ENCODE measurements at regions not wholly inside any gene's neighbourhood (a gene's known extent, or its start where the extent isn't known, plus 50 kb on each side); places are given as distances from the start of the nearest gene placed in this dataset.

DNA sequence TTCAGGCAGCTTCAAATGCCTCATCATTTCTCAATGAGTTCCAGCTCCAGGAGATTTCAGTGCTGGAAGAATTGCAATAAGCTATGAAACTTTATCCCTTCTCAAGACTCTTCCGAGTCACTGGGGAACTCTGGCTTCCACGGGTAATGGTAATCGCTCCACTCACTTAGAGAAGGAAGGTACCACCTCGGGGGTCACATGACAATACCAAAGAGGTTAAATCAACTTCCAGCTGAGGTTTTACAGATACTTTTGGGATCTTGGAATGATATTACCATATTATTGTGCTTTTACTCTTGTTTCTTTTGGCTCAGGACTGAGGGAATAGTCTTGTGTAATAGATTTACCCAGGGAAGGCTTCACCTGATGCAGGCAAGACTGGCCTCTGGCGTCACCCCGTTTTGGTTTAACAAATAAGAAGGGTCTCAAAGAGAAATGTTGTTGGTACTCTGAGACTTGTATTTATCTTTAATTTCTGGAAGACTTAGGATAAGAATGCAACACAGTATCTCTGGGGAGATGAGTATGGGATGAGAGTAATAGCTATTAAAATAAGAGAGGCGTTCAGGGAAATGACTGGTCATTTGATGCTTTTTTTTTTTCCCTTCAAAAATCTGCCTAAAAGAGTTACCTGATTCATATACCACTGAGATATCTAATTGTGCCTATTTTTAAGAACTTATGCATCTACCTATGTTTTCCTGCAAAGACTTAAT lies 316.9 kb upstream of the ZEB2 start:
- no peak overlapping the region for H3K27ac ChIP-seq
- TF ChIP-seq, protein P1, sequence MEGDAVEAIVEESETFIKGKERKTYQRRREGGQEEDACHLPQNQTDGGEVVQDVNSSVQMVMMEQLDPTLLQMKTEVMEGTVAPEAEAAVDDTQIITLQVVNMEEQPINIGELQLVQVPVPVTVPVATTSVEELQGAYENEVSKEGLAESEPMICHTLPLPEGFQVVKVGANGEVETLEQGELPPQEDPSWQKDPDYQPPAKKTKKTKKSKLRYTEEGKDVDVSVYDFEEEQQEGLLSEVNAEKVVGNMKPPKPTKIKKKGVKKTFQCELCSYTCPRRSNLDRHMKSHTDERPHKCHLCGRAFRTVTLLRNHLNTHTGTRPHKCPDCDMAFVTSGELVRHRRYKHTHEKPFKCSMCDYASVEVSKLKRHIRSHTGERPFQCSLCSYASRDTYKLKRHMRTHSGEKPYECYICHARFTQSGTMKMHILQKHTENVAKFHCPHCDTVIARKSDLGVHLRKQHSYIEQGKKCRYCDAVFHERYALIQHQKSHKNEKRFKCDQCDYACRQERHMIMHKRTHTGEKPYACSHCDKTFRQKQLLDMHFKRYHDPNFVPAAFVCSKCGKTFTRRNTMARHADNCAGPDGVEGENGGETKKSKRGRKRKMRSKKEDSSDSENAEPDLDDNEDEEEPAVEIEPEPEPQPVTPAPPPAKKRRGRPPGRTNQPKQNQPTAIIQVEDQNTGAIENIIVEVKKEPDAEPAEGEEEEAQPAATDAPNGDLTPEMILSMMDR (IDR thresholded peaks at IDR 0.05), result no peak
- H2AFZ ChIP-seq, result no peak overlapping the region
- no peak overlapping the region for H3K4me3 ChIP-seq (ENCODE audit: low read depth, low read length)
- H3K79me2 ChIP-seq, result no peaks in the 10 kb centered on the region
- no peaks in the 10 kb centered on the region for H3K9me3 ChIP-seq (ENCODE audit: control insufficient read depth, low read length)
- H3K4me1 ChIP-seq, result no peaks in the 10 kb centered on the region
- no peak overlapping the region for H3K9ac ChIP-seq
- H3K36me3 ChIP-seq (ENCODE audit: control insufficient read depth, insufficient read depth, low read length), result no peaks in the 10 kb centered on the region
- H3K4me2 ChIP-seq (ENCODE audit: low read length), result no peak overlapping the region
- no peaks in the 10 kb centered on the region for H3K27me3 ChIP-seq (ENCODE audit: control insufficient read depth, insufficient read depth, low read length)

DNA sequence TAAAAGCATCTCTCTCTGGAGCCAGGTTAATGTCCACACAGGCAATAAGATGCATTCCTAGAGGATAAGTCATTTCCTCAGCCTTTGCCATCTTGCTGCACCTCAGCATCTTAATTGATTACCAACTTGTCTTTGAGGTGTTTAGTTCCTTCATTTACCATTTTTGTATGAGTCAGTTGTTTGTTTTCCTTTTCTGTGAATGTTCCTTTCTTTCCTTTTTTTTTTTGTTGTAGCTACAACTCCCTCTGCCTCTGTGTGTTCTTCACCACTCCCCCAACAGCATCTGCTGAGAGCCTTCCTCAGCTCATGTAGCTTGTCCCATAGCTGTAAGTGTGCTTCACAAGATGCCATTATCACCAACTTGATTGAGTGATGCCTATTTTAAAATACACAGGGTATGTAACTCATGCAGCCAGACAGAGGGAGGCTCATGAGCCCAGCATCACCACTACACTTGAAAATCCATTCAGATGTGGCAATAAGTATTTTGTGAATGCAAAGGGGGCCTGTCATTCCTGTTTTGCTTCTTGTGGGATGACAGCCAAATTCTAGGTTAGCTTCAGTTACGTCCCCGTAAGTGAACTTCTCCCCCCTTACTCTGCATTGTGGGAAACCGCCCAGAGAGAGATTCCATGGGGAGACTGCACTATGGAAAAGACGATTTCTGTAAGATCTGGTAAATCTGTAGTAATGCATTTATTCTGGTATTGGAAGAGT lies 315.9 kb upstream of the ZEB2 start:
- no peak overlapping the region for H3K27ac ChIP-seq
- TF ChIP-seq, protein P1 (IDR thresholded peaks at IDR 0.05), result no peak
- no peak overlapping the region for H3K9ac ChIP-seq

GRCh38 chr2:144834998-144835633 lies 315.2 kb upstream of the ZEB2 start:
- TF ChIP-seq, protein P1 (IDR thresholded peaks at IDR 0.05), result no peak
- no peak overlapping the region for H3K4me3 ChIP-seq (ENCODE audit: low read depth, low read length)
- H3K9ac ChIP-seq, result no peak overlapping the region
- H3K4me1 ChIP-seq, result no peaks in the 10 kb centered on the region
- H3K27ac ChIP-seq, result no peak overlapping the region
- H2AFZ ChIP-seq, result no peak overlapping the region
- H3K9me3 ChIP-seq (ENCODE audit: control insufficient read depth, low read length), result no peaks in the 10 kb centered on the region
- H3K27me3 ChIP-seq (ENCODE audit: control insufficient read depth, insufficient read depth, low read length), result no peaks in the 10 kb centered on the region
- H3K79me2 ChIP-seq, result no peaks in the 10 kb centered on the region
- no peak overlapping the region for H3K4me2 ChIP-seq (ENCODE audit: low read length)
- H3K36me3 ChIP-seq (ENCODE audit: control insufficient read depth, insufficient read depth, low read length), result no peaks in the 10 kb centered on the region

More for the DNA sequence above, 315.9 kb upstream of the ZEB2 start:
- H3K4me3 ChIP-seq (ENCODE audit: low read depth, low read length), result no peak overlapping the region
- no peaks in the 10 kb centered on the region for H3K79me2 ChIP-seq
- H3K4me1 ChIP-seq, result no peaks in the 10 kb centered on the region
- H3K9me3 ChIP-seq (ENCODE audit: control insufficient read depth, low read length), result no peaks in the 10 kb centered on the region
- H3K4me2 ChIP-seq (ENCODE audit: low read length), result no peak overlapping the region
- no peak overlapping the region for H2AFZ ChIP-seq
- no peaks in the 10 kb centered on the region for H3K36me3 ChIP-seq (ENCODE audit: control insufficient read depth, insufficient read depth, low read length)
- H3K27me3 ChIP-seq (ENCODE audit: control insufficient read depth, insufficient read depth, low read length), result no peaks in the 10 kb centered on the region

- Histone ChIP-seq H3K4me1 (no peaks in the 10 kb centered on the region), H3K79me2 (no peaks in the 10 kb centered on the region), H3K4me3 (ENCODE audit: low read depth, low read length) (no peak overlapping the region), H3K36me3 (ENCODE audit: control insufficient read depth, insufficient read depth, low read length) (no peaks in the 10 kb centered on the region), H3K4me2 (ENCODE audit: low read length) (no peak overlapping the region), H3K9ac (no peak overlapping the region), H3K27me3 (ENCODE audit: control insufficient read depth, insufficient read depth, low read length) (no peaks in the 10 kb centered on the region), H3K9me3 (ENCODE audit: control insufficient read depth, low read length) (no peaks in the 10 kb centered on the region), H2AFZ (no peak overlapping the region), H3K27ac (no peak overlapping the region)
- TF ChIP-seq, protein P1 (IDR thresholded peaks at IDR 0.05), result no peak
Measured at GRCh38 chr2:144834363-144834762, 314.4 kb upstream of the ZEB2 start.

Measured in parathyroid adenoma (tissue), 2 donors.